OCI-LY3 (cell line): ENCODE measurements at regions not wholly inside any gene's neighbourhood (a gene's known extent, or its start where the extent isn't known, plus 50 kb on each side); places are given as distances from the start of the nearest gene placed in this dataset.

ENCODE experiments used
- H2AFZ ChIP-seq: fragments of 200-600, 300-600 bp; shearing (Covaris generic); 2 replicates; pipeline ENCODE4 v1.6.0; 2014; ENCODE audit warnings: antibody characterized with exemption, low read depth, low read length
- H3K27ac ChIP-seq: fragments of 200-600, 300-600 bp; sonication (generic); 2 replicates; pipeline ENCODE4 v1.5.1; 2014; ENCODE audit warnings: mild to moderate bottlenecking, low read length, moderate library complexity, mixed read lengths
- H3K27me3 ChIP-seq: fragments of 200-600, 300-600 bp; sonication (generic); 2 replicates; pipeline ENCODE4 v1.6.1; 2014; ENCODE audit warnings: low read depth, low read length, mixed read lengths
- H3K36me3 ChIP-seq: fragments of 200-600, 300-600 bp; sonication (generic); replicated peaks from 2 replicates; pipeline ENCODE3; 2014; ENCODE audit warnings: low read depth, low read length, mixed read lengths
- H3K4me1 ChIP-seq: fragments of 300-600, 200-600 bp; sonication (generic); 2 replicates; pipeline ENCODE4 v1.6.1; 2014; ENCODE audit warnings: low read length, mixed read lengths
- H3K4me2 ChIP-seq: fragments of 200-600, 300-600 bp; sonication (generic); 2 replicates; pipeline ENCODE4 v1.6.1; 2014; ENCODE audit warnings: low read length, mixed read lengths
- H3K4me3 ChIP-seq: fragments of 300-600, 200-600 bp; sonication (generic); 2 replicates; pipeline ENCODE4 v1.5.1; 2014; ENCODE audit warnings: antibody characterized with exemption, mild to moderate bottlenecking, low read length, moderate library complexity
- H3K79me2 ChIP-seq: fragments of 300-600, 200-600 bp; shearing (Covaris generic); 2 replicates; pipeline ENCODE4 v1.6.1; 2014; ENCODE audit warnings: mild to moderate bottlenecking, low read length, mixed read lengths
- H3K9ac ChIP-seq: fragments of 300-600, 200-600 bp; shearing (Covaris generic); 2 replicates; pipeline ENCODE4 v1.6.0; 2014; ENCODE audit warnings: mild to moderate bottlenecking, low read length, moderate library complexity
- H3K9me3 ChIP-seq: fragments of 200-600, 300-600 bp; shearing (Covaris generic); 2 replicates; pipeline ENCODE4 v1.6.1; 2014; ENCODE audit warnings: low read length, mixed read lengths; ENCODE audit not compliant: insufficient read depth
- H4K20me1 ChIP-seq: fragments of 200-600, 300-600 bp; sonication (generic); 2 replicates; pipeline ENCODE4 v1.6.1; 2016; ENCODE audit warnings: low read length, mixed read lengths; ENCODE audit not compliant: insufficient read depth
- EZH2phosphoT487 ChIP-seq: fragments of 200-600 bp; shearing (Covaris generic); IDR thresholded peaks from 2 replicates; pipeline ENCODE4 v1.6.1; 2018; ENCODE audit warnings: antibody characterized with exemption, mixed run types, low read depth
- TF ChIP-seq, protein P1 (sequence below): fragments of 200-600, 300-600 bp; sonication (generic); IDR thresholded peaks from 2 replicates; pipeline ENCODE4 v1.5.1; 2014; ENCODE audit warnings: antibody characterized with exemption, low read length, low read depth

DNA sequence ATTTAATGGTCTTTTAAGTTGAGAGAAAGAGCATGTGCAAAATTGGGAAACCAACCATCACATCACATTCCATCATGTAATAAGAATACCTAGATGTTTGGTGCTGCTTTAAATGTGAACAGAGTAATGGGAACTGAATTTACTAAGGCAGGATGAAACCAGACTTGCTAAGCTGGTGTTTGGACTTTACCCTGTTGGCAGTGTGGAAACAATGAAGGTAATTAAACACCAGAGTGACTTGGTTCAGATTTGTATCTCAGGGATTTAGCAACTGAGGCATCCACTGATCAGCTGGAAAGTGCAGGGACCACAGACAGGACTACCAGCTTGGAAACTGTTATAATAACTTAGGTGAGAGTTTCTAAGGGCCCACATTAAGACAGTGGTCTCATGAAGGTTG, 263.4 kb downstream of the OLFM3 start:
- Histone ChIP-seq H3K4me3 (no peak overlapping the region), H3K27ac (no peak overlapping the region), H2AFZ (no peak overlapping the region), H4K20me1 (no peaks in the 10 kb centered on the region), H3K27me3 (no peaks in the 10 kb centered on the region), H3K4me2 (no peak overlapping the region), H3K9me3 (no peaks in the 10 kb centered on the region), H3K9ac (no peak overlapping the region), H3K4me1 (peaks cover 9% of the 10 kb centered on the region), H3K36me3 (no peaks in the 10 kb centered on the region), H3K79me2 (no peaks in the 10 kb centered on the region)
- TF ChIP-seq, protein P1, sequence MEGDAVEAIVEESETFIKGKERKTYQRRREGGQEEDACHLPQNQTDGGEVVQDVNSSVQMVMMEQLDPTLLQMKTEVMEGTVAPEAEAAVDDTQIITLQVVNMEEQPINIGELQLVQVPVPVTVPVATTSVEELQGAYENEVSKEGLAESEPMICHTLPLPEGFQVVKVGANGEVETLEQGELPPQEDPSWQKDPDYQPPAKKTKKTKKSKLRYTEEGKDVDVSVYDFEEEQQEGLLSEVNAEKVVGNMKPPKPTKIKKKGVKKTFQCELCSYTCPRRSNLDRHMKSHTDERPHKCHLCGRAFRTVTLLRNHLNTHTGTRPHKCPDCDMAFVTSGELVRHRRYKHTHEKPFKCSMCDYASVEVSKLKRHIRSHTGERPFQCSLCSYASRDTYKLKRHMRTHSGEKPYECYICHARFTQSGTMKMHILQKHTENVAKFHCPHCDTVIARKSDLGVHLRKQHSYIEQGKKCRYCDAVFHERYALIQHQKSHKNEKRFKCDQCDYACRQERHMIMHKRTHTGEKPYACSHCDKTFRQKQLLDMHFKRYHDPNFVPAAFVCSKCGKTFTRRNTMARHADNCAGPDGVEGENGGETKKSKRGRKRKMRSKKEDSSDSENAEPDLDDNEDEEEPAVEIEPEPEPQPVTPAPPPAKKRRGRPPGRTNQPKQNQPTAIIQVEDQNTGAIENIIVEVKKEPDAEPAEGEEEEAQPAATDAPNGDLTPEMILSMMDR: no peak
- no peak for TF ChIP-seq EZH2phosphoT487

DNA sequence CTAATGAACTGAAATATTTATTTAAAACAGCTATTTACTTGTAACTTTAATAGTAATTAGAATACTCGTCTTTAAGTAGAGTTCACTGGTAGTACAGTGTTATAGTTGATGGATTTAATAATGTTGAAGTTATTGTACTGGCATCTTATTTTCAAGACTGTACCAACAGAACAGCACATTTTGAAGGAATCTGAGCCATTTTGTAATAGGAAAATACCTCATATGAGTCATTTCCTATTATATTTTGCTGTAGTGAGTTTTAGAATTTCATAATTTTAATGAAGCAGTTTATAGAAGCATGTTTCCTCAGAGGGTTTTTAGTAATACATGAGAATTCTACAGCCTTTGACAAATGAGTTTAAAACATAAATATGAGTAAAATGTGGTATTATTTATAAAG, 258.3 kb downstream of the OLFM3 start:
- no peak overlapping the region for H2AFZ ChIP-seq
- H3K4me1 ChIP-seq: no peaks in the 10 kb centered on the region
- no peak overlapping the region for H3K4me2 ChIP-seq
- H3K9me3 ChIP-seq: no peaks in the 10 kb centered on the region
- no peak overlapping the region for H3K4me3 ChIP-seq
- H3K27ac ChIP-seq: no peak overlapping the region
- no peaks in the 10 kb centered on the region for H3K27me3 ChIP-seq
- no peaks in the 10 kb centered on the region for H4K20me1 ChIP-seq
- no peak overlapping the region for H3K9ac ChIP-seq
- no peaks in the 10 kb centered on the region for H3K79me2 ChIP-seq
- H3K36me3 ChIP-seq: no peaks in the 10 kb centered on the region
- TF ChIP-seq, protein P1: no peak
- TF ChIP-seq EZH2phosphoT487: no peak

DNA sequence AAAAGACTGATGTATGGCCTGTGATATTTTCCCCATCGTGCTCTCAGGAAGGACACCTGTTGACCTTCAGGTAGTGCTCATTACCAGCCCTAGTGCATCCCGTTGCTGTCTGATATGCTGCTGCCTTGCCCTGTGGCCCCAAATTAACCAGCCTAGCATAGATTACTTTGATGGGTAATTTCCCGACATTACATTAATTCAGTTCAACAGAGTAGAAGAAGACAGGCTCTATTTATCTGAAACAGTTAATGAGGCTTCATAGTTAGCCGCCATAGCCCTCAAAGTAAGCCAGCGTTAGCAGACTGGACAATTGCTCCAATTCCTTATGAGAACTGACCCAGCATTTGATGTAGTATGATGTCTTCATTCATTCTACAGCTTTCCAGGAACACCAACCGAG, 257.6 kb downstream of the OLFM3 start:
- no peak overlapping the region for H3K9ac ChIP-seq
- no peaks in the 10 kb centered on the region for H3K9me3 ChIP-seq
- no peak overlapping the region for H3K27ac ChIP-seq
- no peak overlapping the region for H2AFZ ChIP-seq
- no peak overlapping the region for H3K4me2 ChIP-seq
- H3K36me3 ChIP-seq: no peaks in the 10 kb centered on the region
- no peak overlapping the region for H3K4me3 ChIP-seq
- H4K20me1 ChIP-seq: no peaks in the 10 kb centered on the region
- no peaks in the 10 kb centered on the region for H3K27me3 ChIP-seq
- H3K79me2 ChIP-seq: no peaks in the 10 kb centered on the region
- TF ChIP-seq EZH2phosphoT487: no peak
- TF ChIP-seq, protein P1: no peak
- no peaks in the 10 kb centered on the region for H3K4me1 ChIP-seq

DNA sequence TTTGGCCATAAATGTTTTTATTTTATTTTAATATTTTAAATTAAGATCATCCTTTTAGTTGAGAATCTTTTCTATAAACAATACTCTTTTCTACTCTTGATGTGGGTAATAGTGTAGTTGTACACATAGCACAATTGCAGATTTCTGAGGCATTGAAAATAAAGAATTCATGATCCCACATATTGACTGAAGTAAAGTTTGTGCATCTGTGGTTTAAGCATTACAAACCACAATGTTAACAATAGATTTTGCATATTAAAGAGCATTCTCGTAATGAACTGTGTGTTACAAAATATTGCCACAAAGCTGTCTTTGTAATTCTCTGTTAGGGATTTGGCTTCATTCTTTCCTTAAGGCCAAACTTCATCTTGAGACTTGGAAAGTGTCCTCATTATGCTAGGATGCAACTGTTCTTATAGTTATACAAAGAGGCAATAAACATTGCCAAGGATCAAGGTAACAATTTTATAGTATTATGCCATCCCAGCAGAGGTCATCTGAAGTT, 256.8 kb downstream of the OLFM3 start:
- Histone ChIP-seq H3K4me1 (no peaks in the 10 kb centered on the region), H3K4me3 (no peak overlapping the region), H3K4me2 (no peak overlapping the region), H3K27ac (no peak overlapping the region), H4K20me1 (no peaks in the 10 kb centered on the region), H3K27me3 (no peaks in the 10 kb centered on the region), H2AFZ (no peak overlapping the region), H3K9me3 (no peaks in the 10 kb centered on the region), H3K36me3 (no peaks in the 10 kb centered on the region), H3K9ac (no peak overlapping the region), H3K79me2 (no peaks in the 10 kb centered on the region)
- no peak for TF ChIP-seq EZH2phosphoT487
- TF ChIP-seq, protein P1: no peak
